Stomach (tissue), 8 donors: ENCODE measurements at regions not wholly inside any gene's neighbourhood (a gene's known extent, or its start where the extent isn't known, plus 50 kb on each side); places are given as distances from the start of the nearest gene placed in this dataset.

Source experiments
- DNase-seq, 2 donors: peaks; one replicate each; pipeline versions ENCODE4 v3.0.0 to v3.0.0-alpha.2; 2013 to 2019
- H3K27ac ChIP-seq, 5 donors: fragments of 200-600 bp in 4 of 5; sonication (generic) in 4 of 5; one replicate each; pipeline ENCODE4 v1.5.1; 2013 to 2019; ENCODE audit warnings: mild to moderate bottlenecking in 1 of 5, moderate library complexity in 1 of 5
- H3K27me3 ChIP-seq, 3 donors: fragments of 200-600 bp; sonication (generic); one replicate each; pipeline ENCODE4 v1.5.1; 2017 to 2019; ENCODE audit warnings: mixed run types in 1 of 3
- H3K36me3 ChIP-seq, 4 donors: fragments of 200-600 bp; sonication (generic); 1 replicate in 3 of 4; 2 replicates in 1 of 4; pipeline ENCODE4 v1.5.1; 2016 to 2019
- H3K4me1 ChIP-seq, 4 donors: fragments of 200-600 bp; sonication (generic); one replicate each; pipeline ENCODE4 v1.5.1; 2016 to 2019
- H3K4me3 ChIP-seq, 4 donors: fragments of 200-600 bp; sonication (generic) in 3 of 4; one replicate each; pipeline ENCODE4 v1.5.1; 2016 to 2019; ENCODE audit warnings: mild to moderate bottlenecking in 1 of 4
- H3K9me3 ChIP-seq, 4 donors: fragments of 200-600 bp; sonication (generic); one replicate each; pipeline ENCODE4 v1.5.1; 2016 to 2019
- CTCF ChIP-seq, 7 experiments: fragments of 450-650 bp in 4 of 7; fragments of 200-600 bp in 3 of 7; sonication (generic) in 3 of 7; IDR thresholded peaks; one replicate each; pipeline ENCODE4 v1.5.1; 2016 to 2019; ENCODE audit warnings: antibody characterized with exemption in 7 of 7, control low read depth in 2 of 7, mild to moderate bottlenecking in 1 of 7
- EP300 ChIP-seq: sonication (generic); formaldehyde crosslinking; IDR thresholded peaks from one replicate; pipeline ENCODE4 v1.6.1; 2017; ENCODE audit warnings: antibody characterized with exemption
- POLR2A ChIP-seq, 4 donors: fragments of 450-650 bp; IDR thresholded peaks; one replicate each; pipeline ENCODE4 v1.6.1; 2016; ENCODE audit warnings: antibody characterized with exemption in 4 of 4, control low read depth in 2 of 4, mild to moderate bottlenecking in 1 of 4, moderate library complexity in 1 of 4
- POLR2AphosphoS5 ChIP-seq, 3 donors: sonication (generic); formaldehyde crosslinking; IDR thresholded peaks; one replicate each; pipeline ENCODE4 v1.6.1; 2016; ENCODE audit warnings: antibody characterized with exemption in 3 of 3
- WGBS, 5 donors: extraction: QIAGEN DNeasy Blood & Tissue Kit in 3 of 5; methylation state at CpG; one replicate each; pipeline versions ENCODE4 v1.1.5 to v1.1.7; 2013 to 2018; 5-methylcytosine and 5-hydroxymethylcytosine counted together
- intact Hi-C: fragments of 100-400 bp; cut with DNase I; formaldehyde crosslinking; loops from one replicate; pipeline ENCODE4 v1.15.1; 2023; ENCODE audit warnings: low total_unique reads
- donor health status: healthy with polysubstance abuse.
- donor health status: Bipolar disorder and iron deficiency.
- donor health status: healthy.

DNA sequence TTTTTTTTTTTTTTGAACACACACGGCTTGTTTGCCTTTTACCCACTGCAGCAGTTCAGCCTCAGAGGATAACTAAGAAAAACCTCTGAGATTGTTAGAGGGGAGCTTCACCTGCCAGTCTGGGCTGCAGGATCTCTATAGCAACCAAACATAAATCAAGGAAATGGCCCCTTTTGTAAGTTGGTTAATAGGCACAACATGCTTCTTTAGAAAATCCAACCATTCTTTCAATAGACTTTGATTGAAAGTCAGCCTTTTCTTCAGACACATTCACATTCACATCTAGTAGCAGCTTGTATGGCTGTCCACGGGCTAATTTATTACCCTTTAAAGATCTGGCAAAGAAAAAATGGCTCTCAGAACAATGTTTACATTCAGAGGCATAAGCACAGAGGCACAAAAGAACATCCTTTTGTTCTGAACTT lies 136.6 kb upstream of the RARB start:
- no peaks in the 10 kb centered on the region for H3K9me3 ChIP-seq
- no peak overlapping the region for H3K27ac ChIP-seq
- intact Hi-C loops, result no loop called here
- no peaks in the 10 kb centered on the region for H3K27me3 ChIP-seq
- 15 to 32% (median 21%) methylated on average over 2 of the region's 2 CpGs for WGBS, 5 donors
- no peak overlapping the region for H3K4me3 ChIP-seq
- peak in 1 of 2 donors; percentile 36 for DNase-seq
- TF ChIP-seq POLR2AphosphoS5 (IDR thresholded peaks at IDR 0.05), result no peak
- no peak for TF ChIP-seq EP300
- TF ChIP-seq POLR2A (IDR thresholded peaks at IDR 0.05), result no peak
- no peak for TF ChIP-seq CTCF (IDR thresholded peaks at IDR 0.05)
- H3K36me3 ChIP-seq, result no peaks in the 10 kb centered on the region
- H3K4me1 ChIP-seq, result peaks cover 0 to 7% (median 0%) of the 10 kb centered on the region in 4 donors

GRCh38 chr3:25292036-25292435 lies 136.0 kb upstream of the RARB start:
- H3K4me1 ChIP-seq, result peaks cover 0 to 7% (median 0%) of the 10 kb centered on the region in 4 donors
- WGBS, 5 donors, result 77 to 97% (median 93%) methylated on average over 3 of the region's 3 CpGs
- intact Hi-C loops, result no loop called here
- H3K9me3 ChIP-seq, result no peaks in the 10 kb centered on the region
- H3K27me3 ChIP-seq, result no peaks in the 10 kb centered on the region
- no peak for DNase-seq
- no peaks in the 10 kb centered on the region for H3K36me3 ChIP-seq
- no peak overlapping the region for H3K4me3 ChIP-seq
- no peak for TF ChIP-seq POLR2A (IDR thresholded peaks at IDR 0.05)
- no peak for TF ChIP-seq CTCF (IDR thresholded peaks at IDR 0.05)
- TF ChIP-seq EP300, result no peak
- TF ChIP-seq POLR2AphosphoS5 (IDR thresholded peaks at IDR 0.05), result no peak
- no peak overlapping the region for H3K27ac ChIP-seq

GRCh38 chr3:25292595-25292994 lies 135.5 kb upstream of the RARB start:
- intact Hi-C loops, result no loop called here

GRCh38 chr3:25293736-25294135 lies 134.3 kb upstream of the RARB start:
- TF ChIP-seq EP300 (no peak), CTCF (IDR thresholded peaks at IDR 0.05) (no peak), POLR2AphosphoS5 (IDR thresholded peaks at IDR 0.05) (no peak), POLR2A (IDR thresholded peaks at IDR 0.05) (no peak)
- WGBS, 5 donors, result 75 to 89% (median 83%) methylated on average over 5 of the region's 5 CpGs
- intact Hi-C loops, result no loop called here
- H3K4me1 ChIP-seq, result peaks cover 0 to 7% (median 2%) of the 10 kb centered on the region in 4 donors
- H3K36me3 ChIP-seq, result no peaks in the 10 kb centered on the region
- DNase-seq, result peak in 1 of 2 donors; percentile 25
- no peaks in the 10 kb centered on the region for H3K9me3 ChIP-seq
- H3K27me3 ChIP-seq, result no peaks in the 10 kb centered on the region
- H3K27ac ChIP-seq, result no peak overlapping the region
- H3K4me3 ChIP-seq, result no peak overlapping the region

More at GRCh38 chr3:25292595-25292994, 135.5 kb upstream of the RARB start:
- Histone ChIP-seq H3K27ac (no peak overlapping the region), H3K27me3 (no peaks in the 10 kb centered on the region), H3K4me3 (no peak overlapping the region), H3K4me1 (peaks cover 0 to 7% (median 1%) of the 10 kb centered on the region in 4 donors), H3K36me3 (no peaks in the 10 kb centered on the region), H3K9me3 (no peaks in the 10 kb centered on the region)
- no peak for TF ChIP-seq CTCF (IDR thresholded peaks at IDR 0.05)
- no peak for TF ChIP-seq POLR2AphosphoS5 (IDR thresholded peaks at IDR 0.05)
- TF ChIP-seq EP300, result no peak
- TF ChIP-seq POLR2A (IDR thresholded peaks at IDR 0.05), result no peak
- WGBS, 5 donors, result 80 to 89% (median 85%) methylated on average over 6 of the region's 6 CpGs
- DNase-seq, result no peak
